HEK293 (cell line): ENCODE measurements at regions not wholly inside any gene's neighbourhood (a gene's known extent, or its start where the extent isn't known, plus 50 kb on each side); places are given as distances from the start of the nearest gene placed in this dataset.

ENCODE experiments used
- CTCF ChIA-PET: fragments of 350-600 bp; formaldehyde crosslinking; extraction: SDS; loops from one replicate; lab custom pipeline; 2021; ENCODE audit warnings: antibody characterized with exemption; lab: Yijun Ruan, JAX
- POLR2A ChIA-PET: fragments of 300-600 bp; formaldehyde crosslinking; extraction: SDS; loops from one replicate; lab custom pipeline; 2020; ENCODE audit warnings: antibody characterized with exemption, inconsistent platforms; lab: Yijun Ruan, JAX
- H3K27ac ChIP-seq: fragments of 200-500 bp; sonication (Bioruptor generic); 2 replicates; pipeline ENCODE4 v1.5.1; 2014; ENCODE audit warnings: low read depth, low read length, control low read depth, inconsistent platforms; ENCODE audit errors: extremely low read depth
- H3K36me3 ChIP-seq, 2 experiments: fragments of 200-500 bp in 1 of 2; sonication (Bioruptor generic) in 1 of 2; 1 replicate in 1 of 2; 2 replicates in 1 of 2; pipeline ENCODE4 v1.5.1; 2014 to 2017; ENCODE audit warnings: inconsistent platforms in 2 of 2, low read length in 2 of 2; ENCODE audit not compliant: control insufficient read depth in 2 of 2, insufficient read depth in 1 of 2
- H3K4me1 ChIP-seq: fragments of 200-500 bp; sonication (Bioruptor generic); 2 replicates; pipeline ENCODE4 v1.5.1; 2014; ENCODE audit warnings: mild to moderate bottlenecking, low read length, inconsistent platforms; ENCODE audit not compliant: control insufficient read depth, insufficient read depth
- H3K4me3 ChIP-seq: 2 replicates; pipeline ENCODE4 v1.5.1; 2011; ENCODE audit warnings: low read depth, mild to moderate bottlenecking, control low read depth, low read length, moderate library complexity
- H3K9me3 ChIP-seq: fragments of 200-500 bp; sonication (Bioruptor generic); 2 replicates; pipeline ENCODE4 v1.5.1; 2014; ENCODE audit warnings: low read depth, low read length, inconsistent platforms; ENCODE audit not compliant: control insufficient read depth, insufficient read depth
- MEIS1 ChIP-seq: sonication (generic); formaldehyde crosslinking; IDR thresholded peaks from 2 replicates; pipeline ENCODE4 v1.8.1; 2022; ENCODE audit warnings: missing genetic modification reagents, mild to moderate bottlenecking, borderline replicate concordance
- PRDM10 ChIP-seq: fragments of 450-650 bp; formaldehyde crosslinking; IDR thresholded peaks from 2 replicates; pipeline ENCODE4 v1.5.1; 2016; ENCODE audit warnings: missing biosample characterization, missing genetic modification characterization
- SALL2 ChIP-seq: fragments of 450-650 bp; formaldehyde crosslinking; IDR thresholded peaks from 2 replicates; pipeline ENCODE4 v1.5.0; 2017; ENCODE audit warnings: missing biosample characterization, mild to moderate bottlenecking, missing genetic modification characterization, borderline replicate concordance
- ZFP37 ChIP-seq: fragments of 450-650 bp; formaldehyde crosslinking; IDR thresholded peaks from 2 replicates; pipeline ENCODE4 v1.5.1; 2016; ENCODE audit warnings: missing biosample characterization, missing genetic modification characterization
- ZNF16 ChIP-seq: fragments of 450-650 bp; formaldehyde crosslinking; IDR thresholded peaks from 2 replicates; pipeline ENCODE4 v1.5.1; 2016; ENCODE audit warnings: low read depth, missing biosample characterization, missing genetic modification characterization
- ZNF184 ChIP-seq: fragments of 450-650 bp; IDR thresholded peaks from 2 replicates; pipeline ENCODE4 v1.5.1; 2018; ENCODE audit warnings: missing biosample characterization, mild to moderate bottlenecking, missing genetic modification characterization
- ZNF211 ChIP-seq: fragments of 450-650 bp; formaldehyde crosslinking; IDR thresholded peaks from 2 replicates; pipeline ENCODE4 v1.5.1; 2016; ENCODE audit warnings: low read depth, missing biosample characterization, missing genetic modification characterization
- ZNF24 ChIP-seq: fragments of 450-650 bp; formaldehyde crosslinking; IDR thresholded peaks from 2 replicates; pipeline ENCODE4 v1.5.1; 2016; ENCODE audit warnings: missing biosample characterization, missing genetic modification characterization
- ZNF26 ChIP-seq: fragments of 450-650 bp; formaldehyde crosslinking; IDR thresholded peaks from 2 replicates; pipeline ENCODE4 v1.5.1; 2016; ENCODE audit warnings: missing biosample characterization, missing genetic modification characterization
- ZNF266 ChIP-seq: fragments of 450-650 bp; formaldehyde crosslinking; IDR thresholded peaks from 2 replicates; pipeline ENCODE4 v1.5.1; 2016; ENCODE audit warnings: missing biosample characterization, missing genetic modification characterization, low read depth
- ZNF274 ChIP-seq, 2 experiments: fragments of 200-500 bp in 1 of 2; fragments of 450-650 bp in 1 of 2; sonication (Bioruptor generic) in 1 of 2; formaldehyde crosslinking in 1 of 2; IDR thresholded peaks; 2 replicates each; pipeline versions ENCODE4 v1.5.1 to v1.6.1; 2014 to 2016; ENCODE audit warnings: borderline replicate concordance in 1 of 2, inconsistent platforms in 1 of 2, low read length in 1 of 2, missing biosample characterization in 1 of 2, missing genetic modification characterization in 1 of 2
- ZNF571 ChIP-seq: fragments of 450-650 bp; formaldehyde crosslinking; IDR thresholded peaks from 2 replicates; pipeline ENCODE4 v1.5.0; 2017; ENCODE audit warnings: missing biosample characterization, missing genetic modification characterization
- ZNF792 ChIP-seq: fragments of 450-650 bp; formaldehyde crosslinking; IDR thresholded peaks from 2 replicates; pipeline ENCODE4 v1.5.1; 2016; ENCODE audit warnings: missing biosample characterization, missing genetic modification characterization
- TF ChIP-seq, protein P1 (sequence below): fragments of 450-650 bp; formaldehyde crosslinking; IDR thresholded peaks from 2 replicates; pipeline ENCODE4 v1.5.1; 2016; ENCODE audit warnings: missing biosample characterization, missing genetic modification characterization, borderline replicate concordance
- TF ChIP-seq, protein P2 (sequence below): fragments of 450-650 bp; formaldehyde crosslinking; IDR thresholded peaks from 2 replicates; pipeline ENCODE4 v1.5.1; 2016; ENCODE audit warnings: missing biosample characterization, missing genetic modification characterization

- TF ChIP-seq ZNF26 (tag by site-specific recombination) = no peak
- TF ChIP-seq, protein P1, sequence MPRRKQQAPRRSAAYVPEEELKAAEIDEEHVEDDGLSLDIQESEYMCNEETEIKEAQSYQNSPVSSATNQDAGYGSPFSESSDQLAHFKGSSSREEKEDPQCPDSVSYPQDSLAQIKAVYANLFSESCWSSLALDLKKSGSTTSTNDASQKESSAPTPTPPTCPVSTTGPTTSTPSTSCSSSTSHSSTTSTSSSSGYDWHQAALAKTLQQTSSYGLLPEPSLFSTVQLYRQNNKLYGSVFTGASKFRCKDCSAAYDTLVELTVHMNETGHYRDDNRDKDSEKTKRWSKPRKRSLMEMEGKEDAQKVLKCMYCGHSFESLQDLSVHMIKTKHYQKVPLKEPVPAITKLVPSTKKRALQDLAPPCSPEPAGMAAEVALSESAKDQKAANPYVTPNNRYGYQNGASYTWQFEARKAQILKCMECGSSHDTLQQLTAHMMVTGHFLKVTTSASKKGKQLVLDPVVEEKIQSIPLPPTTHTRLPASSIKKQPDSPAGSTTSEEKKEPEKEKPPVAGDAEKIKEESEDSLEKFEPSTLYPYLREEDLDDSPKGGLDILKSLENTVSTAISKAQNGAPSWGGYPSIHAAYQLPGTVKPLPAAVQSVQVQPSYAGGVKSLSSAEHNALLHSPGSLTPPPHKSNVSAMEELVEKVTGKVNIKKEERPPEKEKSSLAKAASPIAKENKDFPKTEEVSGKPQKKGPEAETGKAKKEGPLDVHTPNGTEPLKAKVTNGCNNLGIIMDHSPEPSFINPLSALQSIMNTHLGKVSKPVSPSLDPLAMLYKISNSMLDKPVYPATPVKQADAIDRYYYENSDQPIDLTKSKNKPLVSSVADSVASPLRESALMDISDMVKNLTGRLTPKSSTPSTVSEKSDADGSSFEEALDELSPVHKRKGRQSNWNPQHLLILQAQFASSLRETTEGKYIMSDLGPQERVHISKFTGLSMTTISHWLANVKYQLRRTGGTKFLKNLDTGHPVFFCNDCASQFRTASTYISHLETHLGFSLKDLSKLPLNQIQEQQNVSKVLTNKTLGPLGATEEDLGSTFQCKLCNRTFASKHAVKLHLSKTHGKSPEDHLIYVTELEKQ (tag by site-specific recombination) = no peak
- TF ChIP-seq ZNF274 (IDR thresholded peaks at IDR 0.05; ENCODE audit: low read length) = no peak
- no peak for TF ChIP-seq ZNF274 (tag by site-specific recombination; IDR thresholded peaks at IDR 0.05; ENCODE audit: borderline replicate concordance)
- TF ChIP-seq ZNF24 = no peak
- no peak for TF ChIP-seq ZNF16 (tag by site-specific recombination)
- no peak for TF ChIP-seq ZNF211 (tag by site-specific recombination)
- TF ChIP-seq ZNF571 (tag by site-specific recombination) = no peak
- TF ChIP-seq SALL2 (tag by site-specific recombination) = no peak
- TF ChIP-seq ZNF792 (tag by site-specific recombination) = no peak
Measured at GRCh38 chr1:38502758-38503157, 356.8 kb downstream of the RRAGC start (continued).

- Histone ChIP-seq H3K4me3 (no peak overlapping the region), H3K9me3 (no peaks in the 10 kb centered on the region), H3K4me1 (no peaks in the 10 kb centered on the region), H3K27ac (no peak overlapping the region), H3K36me3 (no peaks in the 10 kb centered on the region)
- ChIA-PET POLR2A (no interaction called here), CTCF (interaction anchor here (0.6 to 1.4 kb wide), 4 partner anchors 77 to 476 kb away, joined by 3 to 4 read pairs (median 4); no protein-coding TSS in a partner anchor)
- TF ChIP-seq PRDM10 (no peak), ZNF184 (tag by site-specific recombination) (no peak), ZNF266 (tag by site-specific recombination) (no peak), MEIS1 (CRISPR knock-in tag) (no peak), ZFP37 (no peak)
- TF ChIP-seq, protein P2, sequence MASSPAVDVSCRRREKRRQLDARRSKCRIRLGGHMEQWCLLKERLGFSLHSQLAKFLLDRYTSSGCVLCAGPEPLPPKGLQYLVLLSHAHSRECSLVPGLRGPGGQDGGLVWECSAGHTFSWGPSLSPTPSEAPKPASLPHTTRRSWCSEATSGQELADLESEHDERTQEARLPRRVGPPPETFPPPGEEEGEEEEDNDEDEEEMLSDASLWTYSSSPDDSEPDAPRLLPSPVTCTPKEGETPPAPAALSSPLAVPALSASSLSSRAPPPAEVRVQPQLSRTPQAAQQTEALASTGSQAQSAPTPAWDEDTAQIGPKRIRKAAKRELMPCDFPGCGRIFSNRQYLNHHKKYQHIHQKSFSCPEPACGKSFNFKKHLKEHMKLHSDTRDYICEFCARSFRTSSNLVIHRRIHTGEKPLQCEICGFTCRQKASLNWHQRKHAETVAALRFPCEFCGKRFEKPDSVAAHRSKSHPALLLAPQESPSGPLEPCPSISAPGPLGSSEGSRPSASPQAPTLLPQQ (tag by site-specific recombination) = 0 out of 2 replicates have a peak, but pooled peaks have one; percentile 31
Measured at GRCh38 chr1:38500891-38501290, 358.7 kb downstream of the RRAGC start.
